Loucy (cell line): ENCODE measurements at regions not wholly inside any gene's neighbourhood (a gene's known extent, or its start where the extent isn't known, plus 50 kb on each side); places are given as distances from the start of the nearest gene placed in this dataset.

Experiments
- H2AFZ ChIP-seq: fragments of 200-600 bp; sonication (generic); 2 replicates; pipeline ENCODE4 v1.6.0; 2016; ENCODE audit warnings: antibody characterized with exemption, mild to moderate bottlenecking, low read length, moderate library complexity
- H3F3A ChIP-seq: fragments of 200-600 bp; 2 replicates; pipeline ENCODE4 v1.6.0; 2016; ENCODE audit warnings: antibody characterized with exemption, low read depth, mild to moderate bottlenecking
- H3K27me3 ChIP-seq: fragments of 200-600 bp; sonication (generic); 2 replicates; pipeline ENCODE4 v1.6.1; 2014; ENCODE audit warnings: low read length, mild to moderate bottlenecking; ENCODE audit not compliant: insufficient read depth, poor library complexity, severe bottlenecking
- H3K36me3 ChIP-seq: fragments of 200-600 bp; sonication (generic); 2 replicates; pipeline ENCODE4 v1.6.1; 2016; ENCODE audit warnings: low read length; ENCODE audit not compliant: insufficient read depth
- H3K4me1 ChIP-seq: fragments of 200-600 bp; sonication (generic); 2 replicates; pipeline ENCODE4 v1.5.1; 2014; ENCODE audit warnings: low read length, mild to moderate bottlenecking; ENCODE audit not compliant: insufficient read depth, poor library complexity, severe bottlenecking
- H3K4me2 ChIP-seq: fragments of 200-600 bp; sonication (generic); 2 replicates; pipeline ENCODE4 v1.6.0; 2014; ENCODE audit warnings: antibody characterized with exemption, low read length, low read depth, mild to moderate bottlenecking; ENCODE audit not compliant: poor library complexity, severe bottlenecking
- H3K4me3 ChIP-seq: fragments of 200-600 bp; sonication (generic); 2 replicates; pipeline ENCODE4 v1.5.1; 2014; ENCODE audit warnings: low read length, mild to moderate bottlenecking, mixed read lengths; ENCODE audit not compliant: poor library complexity, severe bottlenecking
- H3K79me2 ChIP-seq: fragments of 200-600 bp; sonication (generic); 2 replicates; pipeline ENCODE4 v1.6.1; 2014; ENCODE audit warnings: low read length; ENCODE audit not compliant: insufficient read depth
- H3K9ac ChIP-seq: fragments of 200-600 bp; sonication (generic); 2 replicates; pipeline ENCODE4 v1.6.0; 2014; ENCODE audit warnings: mild to moderate bottlenecking, low read depth, low read length, moderate library complexity; ENCODE audit not compliant: poor library complexity, severe bottlenecking
- H3K9me2 ChIP-seq: fragments of 200-600 bp; sonication (generic); replicated peaks from 2 replicates; pipeline ENCODE4 v1.6.1; 2016; ENCODE audit warnings: low read depth, low read length, mixed read lengths
- H3K9me3 ChIP-seq: fragments of 200-600 bp; sonication (generic); 2 replicates; pipeline ENCODE4 v1.6.1; 2014; ENCODE audit warnings: mild to moderate bottlenecking, antibody characterized with exemption, low read length, low read depth; ENCODE audit not compliant: insufficient read depth
- H4K20me1 ChIP-seq: fragments of 200-600 bp; sonication (generic); 2 replicates; pipeline ENCODE4 v1.6.0; 2014; ENCODE audit warnings: antibody characterized with exemption, low read length, mild to moderate bottlenecking; ENCODE audit not compliant: insufficient read depth, poor library complexity, severe bottlenecking
- EZH2phosphoT487 ChIP-seq: fragments of 200-600 bp; IDR thresholded peaks from 2 replicates; pipeline ENCODE4 v1.6.1; 2018; ENCODE audit warnings: antibody characterized with exemption, mild to moderate bottlenecking, moderate library complexity, borderline replicate concordance
- TF ChIP-seq, protein P1 (sequence below): fragments of 200-600 bp; sonication (generic); conservative IDR thresholded peaks from 2 replicates; pipeline ENCODE4 v1.5.1; 2014; ENCODE audit warnings: mild to moderate bottlenecking, antibody characterized with exemption, low read length

DNA sequence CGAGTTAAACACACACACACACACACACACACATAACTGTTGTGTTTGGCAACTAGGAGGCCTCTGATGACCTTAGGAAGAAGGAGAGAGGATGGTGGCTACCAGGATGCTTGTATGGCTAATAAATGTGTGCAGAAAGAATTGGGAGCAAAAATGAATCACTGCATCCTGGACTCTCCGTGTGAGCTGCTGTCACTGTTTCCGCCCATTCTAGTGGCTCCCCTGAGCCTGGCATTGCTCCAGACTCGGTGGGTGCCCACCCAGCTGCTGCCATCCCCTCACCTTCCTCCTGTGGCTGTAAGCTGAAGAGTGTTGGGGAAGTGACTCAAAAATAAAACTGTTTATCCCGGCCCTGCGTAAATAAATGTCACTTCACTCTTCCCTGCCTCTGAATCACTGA, 149.5 kb upstream of the MINDY3 start:
- no peaks in the 10 kb centered on the region for H4K20me1 ChIP-seq
- H3K9me2 ChIP-seq, result no peaks in the 10 kb centered on the region
- peaks cover 14% of the 10 kb centered on the region; the same call in 1 of the 2 replicates for H3K9me3 ChIP-seq
- no peak overlapping the region for H3K4me3 ChIP-seq
- no peak overlapping the region for H3K9ac ChIP-seq
- no peak overlapping the region for H2AFZ ChIP-seq
- no peaks in the 10 kb centered on the region for H3K27me3 ChIP-seq
- H3K79me2 ChIP-seq, result no peaks in the 10 kb centered on the region
- TF ChIP-seq EZH2phosphoT487, result no peak
- TF ChIP-seq, protein P1, sequence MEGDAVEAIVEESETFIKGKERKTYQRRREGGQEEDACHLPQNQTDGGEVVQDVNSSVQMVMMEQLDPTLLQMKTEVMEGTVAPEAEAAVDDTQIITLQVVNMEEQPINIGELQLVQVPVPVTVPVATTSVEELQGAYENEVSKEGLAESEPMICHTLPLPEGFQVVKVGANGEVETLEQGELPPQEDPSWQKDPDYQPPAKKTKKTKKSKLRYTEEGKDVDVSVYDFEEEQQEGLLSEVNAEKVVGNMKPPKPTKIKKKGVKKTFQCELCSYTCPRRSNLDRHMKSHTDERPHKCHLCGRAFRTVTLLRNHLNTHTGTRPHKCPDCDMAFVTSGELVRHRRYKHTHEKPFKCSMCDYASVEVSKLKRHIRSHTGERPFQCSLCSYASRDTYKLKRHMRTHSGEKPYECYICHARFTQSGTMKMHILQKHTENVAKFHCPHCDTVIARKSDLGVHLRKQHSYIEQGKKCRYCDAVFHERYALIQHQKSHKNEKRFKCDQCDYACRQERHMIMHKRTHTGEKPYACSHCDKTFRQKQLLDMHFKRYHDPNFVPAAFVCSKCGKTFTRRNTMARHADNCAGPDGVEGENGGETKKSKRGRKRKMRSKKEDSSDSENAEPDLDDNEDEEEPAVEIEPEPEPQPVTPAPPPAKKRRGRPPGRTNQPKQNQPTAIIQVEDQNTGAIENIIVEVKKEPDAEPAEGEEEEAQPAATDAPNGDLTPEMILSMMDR, result no peak
- H3K4me2 ChIP-seq, result no peak overlapping the region
- H3F3A ChIP-seq, result no peaks in the 10 kb centered on the region
- H3K36me3 ChIP-seq, result no peaks in the 10 kb centered on the region; the same call in 1 of the 2 replicates
- peaks cover 21% of the 10 kb centered on the region for H3K4me1 ChIP-seq

DNA sequence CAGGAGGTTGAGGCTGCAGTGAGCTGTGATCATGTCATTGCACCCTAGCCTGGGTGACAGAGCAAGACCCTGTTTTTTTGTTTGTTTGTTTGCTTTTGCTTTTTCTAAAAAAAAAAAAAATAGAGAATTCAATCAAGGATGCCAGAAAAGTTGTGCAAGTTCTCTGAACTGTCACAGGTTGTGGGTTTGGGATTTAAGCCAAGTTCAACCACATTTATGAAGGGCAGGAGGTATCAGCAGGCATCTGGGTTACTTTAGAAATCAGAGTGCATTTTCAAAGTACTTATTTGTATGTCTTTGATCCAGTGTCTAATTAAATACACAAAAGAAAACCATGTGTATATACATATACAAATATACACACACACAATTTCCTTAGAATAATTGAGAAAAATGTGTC, 151.2 kb upstream of the MINDY3 start:
- TF ChIP-seq EZH2phosphoT487, result no peak
- TF ChIP-seq, protein P1, result no peak
- Histone ChIP-seq H3K9me3 (0 out of 2 replicates have a peak, but pooled peaks cover 5% of the 10 kb centered on the region), H3K4me2 (no peak overlapping the region), H3K79me2 (no peaks in the 10 kb centered on the region), H3K4me3 (no peak overlapping the region), H2AFZ (no peak overlapping the region), H3K27me3 (no peaks in the 10 kb centered on the region), H4K20me1 (no peaks in the 10 kb centered on the region), H3K9ac (no peak overlapping the region), H3K36me3 (no peaks in the 10 kb centered on the region), H3K4me1 (peaks cover 21% of the 10 kb centered on the region), H3K9me2 (no peaks in the 10 kb centered on the region), H3F3A (no peaks in the 10 kb centered on the region)

DNA sequence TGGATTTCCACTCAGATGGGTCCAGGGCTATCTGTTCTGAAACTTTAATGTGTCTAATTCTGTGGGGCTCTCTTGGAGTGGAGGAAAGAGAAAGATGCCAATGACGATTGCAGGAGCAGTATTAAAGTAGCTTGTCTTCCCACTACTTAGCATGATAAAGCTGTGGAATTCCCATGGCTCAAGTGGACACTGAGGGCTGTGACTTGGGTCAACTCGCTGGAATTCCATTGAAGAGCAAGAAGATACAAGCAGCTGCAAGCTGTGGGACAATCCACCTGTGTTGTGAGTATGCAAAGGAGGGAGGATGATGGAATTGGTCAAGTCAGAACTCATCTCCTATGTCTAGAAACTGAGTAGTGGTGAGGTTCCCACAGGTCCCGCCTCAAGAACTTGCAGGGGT, 154.2 kb upstream of the MINDY3 start:
- H3K9ac ChIP-seq, result no peak overlapping the region
- no peak overlapping the region for H3K4me2 ChIP-seq
- TF ChIP-seq, protein P1, result no peak
- TF ChIP-seq EZH2phosphoT487, result no peak
- H2AFZ ChIP-seq, result no peak overlapping the region
- H3K79me2 ChIP-seq, result no peaks in the 10 kb centered on the region
- H3K27me3 ChIP-seq, result no peaks in the 10 kb centered on the region
- H3K9me3 ChIP-seq, result no peaks in the 10 kb centered on the region
- H3F3A ChIP-seq, result no peaks in the 10 kb centered on the region
- H3K4me1 ChIP-seq, result peaks cover 21% of the 10 kb centered on the region
- H4K20me1 ChIP-seq, result no peaks in the 10 kb centered on the region
- no peaks in the 10 kb centered on the region for H3K36me3 ChIP-seq
- H3K4me3 ChIP-seq, result no peak overlapping the region
- no peaks in the 10 kb centered on the region for H3K9me2 ChIP-seq
